ENCODE measurements at regions not wholly inside any gene's neighbourhood (a gene's known extent, or its start where the extent isn't known, plus 50 kb on each side); places are given as distances from the start of the nearest gene placed in this dataset.
A peak's percentile ranks its signal among the peaks of the same experiment; 100 is the strongest.

GRCh38 chr10:9602998-9603397 is 1414.7 kb upstream of the CELF2 start:
- TF ChIP-seq CTCF (IDR thresholded peaks at IDR 0.05; ENCODE audit: insufficient read depth, low read depth, low read length): no peak
- DNase-seq (ENCODE audit: low read depth): no peak
- no peak overlapping the region for H3K4me3 ChIP-seq (ENCODE audit: low read depth, low read length)

- DNase-seq (ENCODE audit: low read depth): no peak
- TF ChIP-seq CTCF (IDR thresholded peaks at IDR 0.05; ENCODE audit: insufficient read depth, low read depth, low read length): no peak
- no peak overlapping the region for H3K4me3 ChIP-seq (ENCODE audit: low read depth, low read length)
Measured at GRCh38 chr10:9603972-9604371, 1413.7 kb upstream of the CELF2 start.

- no peak for DNase-seq (ENCODE audit: low read depth)
- H3K4me3 ChIP-seq (ENCODE audit: low read depth, low read length): no peak overlapping the region
- TF ChIP-seq CTCF (IDR thresholded peaks at IDR 0.05; ENCODE audit: insufficient read depth, low read depth, low read length): no peak
Measured at GRCh38 chr10:9605231-9605630, 1412.4 kb upstream of the CELF2 start.

- TF ChIP-seq CTCF (IDR thresholded peaks at IDR 0.05; ENCODE audit: insufficient read depth, low read depth, low read length): peak; percentile 49
- H3K4me3 ChIP-seq (ENCODE audit: low read depth, low read length): no peak overlapping the region
- peak; percentile 39 for DNase-seq (ENCODE audit: low read depth)
Measured at GRCh38 chr10:9608602-9609001, 1409.1 kb upstream of the CELF2 start.

GRCh38 chr10:9613338-9614075 is 1404.2 kb upstream of the CELF2 start:
- DNase-seq (ENCODE audit: low read depth): no peak
- no peak overlapping the region for H3K4me3 ChIP-seq (ENCODE audit: low read depth, low read length)
- no peak for TF ChIP-seq CTCF (IDR thresholded peaks at IDR 0.05; ENCODE audit: insufficient read depth, low read depth, low read length)

GRCh38 chr10:9615189-9615588 is 1402.5 kb upstream of the CELF2 start:
- DNase-seq (ENCODE audit: low read depth): no peak
- H3K4me3 ChIP-seq (ENCODE audit: low read depth, low read length): no peak overlapping the region
- no peak for TF ChIP-seq CTCF (IDR thresholded peaks at IDR 0.05; ENCODE audit: insufficient read depth, low read depth, low read length)

- no peak overlapping the region for H3K4me3 ChIP-seq (ENCODE audit: low read depth, low read length)
- peak; percentile 74 for DNase-seq (ENCODE audit: low read depth)
- TF ChIP-seq CTCF (IDR thresholded peaks at IDR 0.05; ENCODE audit: insufficient read depth, low read depth, low read length): no peak
Measured at GRCh38 chr10:9621216-9621615, 1396.5 kb upstream of the CELF2 start.
